ENCODE measurements at regions not wholly inside any gene's neighbourhood (a gene's known extent, or its start where the extent isn't known, plus 50 kb on each side); places are given as distances from the start of the nearest gene placed in this dataset.
A peak's percentile ranks its signal among the peaks of the same experiment; 100 is the strongest.

DNA sequence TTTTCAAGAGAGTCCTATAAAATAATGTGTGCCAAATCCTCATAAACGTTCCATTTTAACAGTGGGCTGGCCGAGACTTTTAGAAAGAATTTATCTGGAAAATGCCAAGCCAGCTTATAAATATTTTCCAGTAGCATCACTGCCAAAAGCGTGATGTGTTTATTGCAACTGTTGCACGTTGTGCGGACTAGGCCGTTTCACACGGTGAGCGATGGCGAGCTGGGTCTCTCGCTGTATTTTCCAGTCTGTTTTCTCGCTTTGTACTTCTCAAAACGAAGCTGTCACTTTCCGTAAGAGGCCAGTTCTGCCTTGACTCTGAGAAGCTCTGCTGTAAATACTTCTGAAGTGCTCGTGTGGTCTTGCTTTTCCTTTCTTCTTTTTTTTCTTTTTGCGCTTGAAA lies 65.0 kb upstream of the ZNF236 start:
- peak; percentile 20 for DNase-seq (ENCODE audit: low read depth)
- TF ChIP-seq, protein P1, sequence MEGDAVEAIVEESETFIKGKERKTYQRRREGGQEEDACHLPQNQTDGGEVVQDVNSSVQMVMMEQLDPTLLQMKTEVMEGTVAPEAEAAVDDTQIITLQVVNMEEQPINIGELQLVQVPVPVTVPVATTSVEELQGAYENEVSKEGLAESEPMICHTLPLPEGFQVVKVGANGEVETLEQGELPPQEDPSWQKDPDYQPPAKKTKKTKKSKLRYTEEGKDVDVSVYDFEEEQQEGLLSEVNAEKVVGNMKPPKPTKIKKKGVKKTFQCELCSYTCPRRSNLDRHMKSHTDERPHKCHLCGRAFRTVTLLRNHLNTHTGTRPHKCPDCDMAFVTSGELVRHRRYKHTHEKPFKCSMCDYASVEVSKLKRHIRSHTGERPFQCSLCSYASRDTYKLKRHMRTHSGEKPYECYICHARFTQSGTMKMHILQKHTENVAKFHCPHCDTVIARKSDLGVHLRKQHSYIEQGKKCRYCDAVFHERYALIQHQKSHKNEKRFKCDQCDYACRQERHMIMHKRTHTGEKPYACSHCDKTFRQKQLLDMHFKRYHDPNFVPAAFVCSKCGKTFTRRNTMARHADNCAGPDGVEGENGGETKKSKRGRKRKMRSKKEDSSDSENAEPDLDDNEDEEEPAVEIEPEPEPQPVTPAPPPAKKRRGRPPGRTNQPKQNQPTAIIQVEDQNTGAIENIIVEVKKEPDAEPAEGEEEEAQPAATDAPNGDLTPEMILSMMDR (conservative IDR thresholded peaks at IDR 0.05; ENCODE audit: low read length): no peak
- H3K4me3 ChIP-seq (ENCODE audit: low read length): no peak overlapping the region

DNA sequence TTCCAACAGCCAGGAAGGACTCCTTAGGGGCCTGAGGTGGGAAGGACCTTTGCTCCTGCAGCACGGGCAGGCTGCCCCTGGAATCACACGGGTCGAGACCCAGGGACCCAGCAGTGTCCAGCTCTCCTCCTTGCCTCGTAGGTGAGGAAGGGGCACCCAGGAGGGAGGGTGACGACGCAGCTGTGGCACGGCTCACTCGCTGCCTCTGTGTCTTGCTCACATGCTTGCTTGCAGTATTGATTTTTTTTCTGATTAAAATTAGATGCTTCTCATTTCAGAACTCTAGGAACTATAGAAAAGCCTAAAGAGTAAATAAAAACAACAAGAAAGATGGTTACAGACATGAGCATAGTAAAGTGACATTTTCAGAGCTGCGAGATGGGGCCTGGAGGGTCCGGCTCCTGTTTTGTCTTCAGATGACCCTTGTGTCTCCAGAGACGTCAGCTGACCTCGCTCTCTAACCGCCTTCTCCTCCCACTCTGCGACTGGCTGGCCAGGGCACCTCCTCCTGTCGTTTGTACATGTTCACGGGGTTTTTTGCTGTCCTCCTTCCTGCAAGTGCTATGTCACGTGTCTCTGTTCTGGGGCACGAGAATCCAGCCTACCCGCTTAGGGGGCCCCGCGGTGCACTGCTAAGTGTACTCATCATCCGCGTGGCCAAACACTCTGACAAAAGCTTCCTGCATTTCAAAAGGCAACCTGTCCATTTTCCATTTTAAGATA lies 65.7 kb upstream of the ZNF236 start:
- DNase-seq (ENCODE audit: low read depth): peak; percentile 5
- TF ChIP-seq, protein P1 (conservative IDR thresholded peaks at IDR 0.05; ENCODE audit: low read length): no peak
- H3K4me3 ChIP-seq (ENCODE audit: low read length): no peak overlapping the region

DNA sequence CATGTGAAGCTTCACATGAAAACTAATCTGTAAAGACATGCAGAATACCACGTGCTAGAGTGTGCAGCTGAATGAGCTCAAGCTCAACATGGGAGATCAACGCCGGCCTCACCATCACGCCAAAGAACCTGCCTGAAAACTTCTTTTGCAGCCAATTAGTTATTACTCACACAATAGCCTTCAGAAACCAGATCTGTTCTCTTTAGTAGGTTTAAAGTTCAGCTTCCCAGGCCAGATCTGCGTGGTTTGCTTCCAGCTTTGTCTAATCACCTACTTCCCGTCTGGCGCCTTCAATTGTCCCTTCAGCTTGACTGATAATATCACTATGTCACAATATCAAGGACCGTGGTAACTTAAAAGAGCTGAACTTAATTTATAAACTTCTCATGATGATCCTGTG lies 68.0 kb upstream of the ZNF236 start:
- no peak for DNase-seq (ENCODE audit: low read depth)
- no peak overlapping the region for H3K4me3 ChIP-seq (ENCODE audit: low read length)
- TF ChIP-seq, protein P1 (conservative IDR thresholded peaks at IDR 0.05; ENCODE audit: low read length): no peak

DNA sequence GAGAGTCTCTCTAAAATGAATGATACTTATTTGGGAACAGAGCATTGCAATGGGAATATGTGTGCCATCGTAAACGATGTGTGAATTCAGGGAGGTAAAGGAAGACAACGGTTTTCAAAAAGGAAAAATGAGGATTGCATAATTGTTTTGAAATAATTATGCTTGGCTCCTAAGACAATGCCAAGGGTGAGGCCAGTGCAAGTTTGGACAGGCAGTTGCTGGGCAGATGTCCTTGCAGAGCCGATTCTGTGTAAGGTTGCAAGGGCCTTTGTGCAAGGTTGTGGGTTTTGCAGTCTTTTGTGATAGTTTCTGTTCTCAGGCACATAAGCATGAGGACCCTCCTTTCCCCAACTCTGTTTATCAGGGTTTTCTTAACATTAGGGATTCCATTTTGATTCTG lies 70.0 kb upstream of the ZNF236 start:
- no peak for DNase-seq (ENCODE audit: low read depth)
- TF ChIP-seq, protein P1 (conservative IDR thresholded peaks at IDR 0.05; ENCODE audit: low read length): no peak
- no peak overlapping the region for H3K4me3 ChIP-seq (ENCODE audit: low read length)

DNA sequence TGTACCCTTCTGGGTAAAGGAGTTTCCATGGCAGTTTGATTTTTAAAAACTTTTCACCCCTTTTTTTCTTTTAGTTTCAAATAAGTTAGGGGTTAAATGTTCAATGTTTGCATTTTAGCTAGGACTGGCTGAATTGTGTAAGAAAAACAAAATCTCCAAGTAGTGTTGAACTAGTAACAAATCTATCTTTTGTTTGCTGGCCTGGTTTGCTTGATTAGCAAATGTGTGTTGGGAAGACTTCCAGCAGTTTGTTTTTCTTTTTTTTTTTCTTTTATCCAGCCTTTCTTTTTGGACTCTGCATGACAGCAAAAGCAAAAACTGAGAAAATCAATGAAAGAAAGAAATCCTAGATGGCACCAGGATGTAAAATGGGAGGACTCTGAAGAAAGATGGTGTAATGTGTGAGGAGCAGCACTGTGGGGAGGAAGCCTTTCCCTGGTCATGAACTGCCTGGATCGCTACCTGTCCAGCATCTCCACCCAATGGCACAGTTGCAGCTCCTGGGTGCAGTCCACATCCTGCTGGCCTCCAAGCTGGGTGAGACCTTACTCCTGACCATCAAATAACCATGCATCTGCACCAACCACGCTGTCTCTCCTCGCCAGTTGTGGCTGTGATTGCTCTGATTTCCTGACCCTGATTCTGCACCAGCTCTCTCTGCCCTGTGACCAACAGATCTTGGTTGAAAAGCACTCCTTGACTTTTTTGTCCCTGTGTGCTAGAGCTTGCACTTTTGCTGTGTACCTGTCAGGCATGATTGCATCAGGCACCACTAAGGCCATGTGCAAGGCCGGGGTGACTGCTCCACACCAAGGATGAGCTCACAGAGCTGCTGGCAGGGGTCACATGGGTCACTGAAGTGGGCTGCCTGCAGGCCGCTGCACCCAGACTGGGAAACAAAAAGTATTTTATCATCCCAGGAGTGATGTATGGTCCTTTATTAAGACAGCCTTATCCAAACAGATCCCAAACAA lies 71.2 kb upstream of the ZNF236 start:
- TF ChIP-seq, protein P1 (conservative IDR thresholded peaks at IDR 0.05; ENCODE audit: low read length): no peak
- no peak for DNase-seq (ENCODE audit: low read depth)
- H3K4me3 ChIP-seq (ENCODE audit: low read length): no peak overlapping the region

DNA sequence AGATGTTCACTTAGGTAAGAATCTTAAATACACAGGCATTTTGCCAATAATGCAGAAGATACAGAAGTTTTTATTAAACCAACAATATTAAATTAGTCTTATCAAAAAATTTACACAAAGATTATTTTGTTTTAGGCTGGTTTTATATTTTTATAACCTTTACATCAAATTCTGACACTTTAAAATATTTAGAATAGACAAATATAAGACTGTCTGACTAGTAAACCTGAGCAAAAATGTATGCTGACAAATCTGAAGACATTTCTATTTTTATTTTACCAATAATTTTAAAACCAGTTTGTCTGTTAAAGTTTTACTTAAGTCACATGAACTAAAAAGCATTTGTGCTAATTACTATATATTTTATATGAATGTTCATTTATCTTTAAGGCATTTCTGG lies 72.1 kb upstream of the ZNF236 start:
- TF ChIP-seq, protein P1 (conservative IDR thresholded peaks at IDR 0.05; ENCODE audit: low read length): no peak
- no peak overlapping the region for H3K4me3 ChIP-seq (ENCODE audit: low read length)
- DNase-seq (ENCODE audit: low read depth): no peak

Data from AG10803 (cell line).